GM12891 (cell line): ENCODE measurements at regions not wholly inside any gene's neighbourhood (a gene's known extent, or its start where the extent isn't known, plus 50 kb on each side); places are given as distances from the start of the nearest gene placed in this dataset.
A peak's percentile ranks its signal among the peaks of the same experiment; 100 is the strongest.

Experiments used
- DNase-seq: peaks from one replicate; pipeline ENCODE4 v3.0.0; 2011; ENCODE audit warnings: low spot score; ENCODE audit not compliant: insufficient read length
- FAIRE-seq: peaks from 2 replicates; lab custom pipeline; 2011; peaks lifted over from hg19 to GRCh38; lab: Jason Lieb, UNC
- PAX5 ChIP-seq: IDR thresholded peaks from 2 replicates; pipeline ENCODE4 v1.6.1; 2011; ENCODE audit warnings: low read length, moderate library complexity, mild to moderate bottlenecking; ENCODE audit not compliant: insufficient read depth, severe bottlenecking
- POLR2A ChIP-seq: IDR thresholded peaks from 2 replicates; pipeline ENCODE4 v1.6.1; 2011; ENCODE audit warnings: low read depth, low read length, control low read depth
- POLR2AphosphoS5 ChIP-seq: IDR thresholded peaks from 2 replicates; pipeline ENCODE4 v1.6.1; 2011; ENCODE audit warnings: low read depth, low read length, control low read depth
- POU2F2 ChIP-seq: IDR thresholded peaks from 2 replicates; pipeline ENCODE4 v1.6.1; 2011; ENCODE audit warnings: low read depth, mild to moderate bottlenecking, control low read depth, low read length, moderate library complexity
- SPI1 ChIP-seq: IDR thresholded peaks from 2 replicates; pipeline ENCODE4 v1.6.1; 2011; ENCODE audit warnings: low read depth, low read length, control low read depth
- TAF1 ChIP-seq: IDR thresholded peaks from 2 replicates; pipeline ENCODE4 v1.6.1; 2011; ENCODE audit warnings: low read depth, low read length, control low read depth

- no peak for DNase-seq
- no peak for FAIRE-seq
- TF ChIP-seq POLR2A: no peak
- TF ChIP-seq POLR2AphosphoS5: no peak
- no peak for TF ChIP-seq SPI1
- no peak for TF ChIP-seq POU2F2
- no peak for TF ChIP-seq PAX5
- no peak for TF ChIP-seq TAF1
Measured at GRCh38 chr14:86310611-86311010, 780.7 kb downstream of the FLRT2 start.

DNA sequence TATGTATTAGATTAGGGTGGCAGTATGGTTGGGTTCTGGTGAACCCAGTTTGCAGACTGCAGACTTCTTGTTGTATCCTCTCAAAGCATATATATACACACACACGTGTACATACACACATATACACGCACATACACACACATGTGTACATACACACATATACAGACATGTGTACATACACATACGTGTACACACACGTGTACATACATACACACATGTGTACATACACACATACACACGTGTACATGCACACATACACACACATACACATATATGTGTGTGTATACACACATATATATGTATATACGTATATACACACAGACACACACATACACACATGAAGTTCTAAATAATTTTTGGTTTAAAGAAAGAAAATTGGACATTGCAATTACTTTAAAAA, 780.2 kb downstream of the FLRT2 start:
- DNase-seq (no peak), FAIRE-seq (no peak)
- no peak for TF ChIP-seq SPI1
- TF ChIP-seq TAF1: no peak
- TF ChIP-seq POLR2A: no peak
- no peak for TF ChIP-seq POLR2AphosphoS5
- no peak for TF ChIP-seq PAX5
- TF ChIP-seq POU2F2: no peak

GRCh38 chr14:86305058-86305457, 775.1 kb downstream of the FLRT2 start:
- DNase-seq (no peak), FAIRE-seq (no peak)
- TF ChIP-seq POLR2AphosphoS5 (no peak), SPI1 (no peak), POLR2A (no peak), POU2F2 (no peak), PAX5 (no peak), TAF1 (no peak)

GRCh38 chr14:86299994-86300393, 770.0 kb downstream of the FLRT2 start:
- DNase-seq (no peak), FAIRE-seq (no peak)
- no peak for TF ChIP-seq PAX5
- TF ChIP-seq POLR2A: no peak
- TF ChIP-seq POU2F2: no peak
- TF ChIP-seq TAF1: no peak
- no peak for TF ChIP-seq POLR2AphosphoS5

DNA sequence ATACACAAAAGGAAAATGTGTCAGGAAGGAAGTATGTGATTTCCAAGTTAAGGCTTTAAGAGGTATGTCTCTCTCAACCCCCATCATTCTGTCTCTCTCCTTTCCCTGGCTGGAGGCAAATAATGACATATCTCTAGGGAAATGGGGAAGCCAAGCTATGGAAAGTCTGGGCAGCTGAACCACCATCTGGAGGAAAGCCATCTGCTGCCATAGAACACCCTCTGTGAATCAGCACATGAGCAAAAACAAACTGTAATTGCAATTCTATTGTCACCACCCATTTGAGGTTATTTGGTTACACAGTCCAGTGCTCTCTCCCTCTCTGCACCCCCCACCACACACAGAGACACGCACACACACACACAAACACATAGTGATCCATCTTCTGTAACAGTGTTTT, 766.2 kb downstream of the FLRT2 start:
- DNase-seq (no peak), FAIRE-seq (no peak)
- TF ChIP-seq SPI1 (no peak), POLR2AphosphoS5 (no peak), POU2F2 (no peak), TAF1 (no peak), POLR2A (no peak), PAX5 (no peak)

DNA sequence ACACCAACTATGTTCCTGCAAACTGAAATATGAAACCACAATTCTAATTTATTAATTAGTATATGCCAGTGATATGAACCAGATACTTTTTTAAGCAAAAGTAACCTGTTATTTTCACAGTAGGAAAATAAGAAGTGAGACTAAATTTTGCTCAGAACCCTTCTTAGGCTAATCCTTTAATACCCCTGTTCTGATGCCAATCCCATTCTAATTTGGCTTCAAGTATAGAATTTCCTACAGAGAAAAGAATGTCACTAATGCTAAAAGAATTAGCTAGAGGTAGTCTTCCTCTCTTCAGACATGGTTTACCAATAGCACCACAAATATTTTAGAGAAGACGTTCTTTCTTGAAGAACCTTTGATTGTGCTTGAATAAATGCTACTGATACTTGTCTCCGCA, 758.4 kb downstream of the FLRT2 start:
- FAIRE-seq: no peak
- no peak for DNase-seq
- no peak for TF ChIP-seq POLR2A

GRCh38 chr14:86279405-86279804, 749.5 kb downstream of the FLRT2 start:
- no peak for TF ChIP-seq PAX5
- TF ChIP-seq TAF1: no peak
- no peak for TF ChIP-seq POLR2A
- no peak for TF ChIP-seq POLR2AphosphoS5
- TF ChIP-seq POU2F2: no peak
- TF ChIP-seq SPI1: no peak
- no peak for DNase-seq

DNA sequence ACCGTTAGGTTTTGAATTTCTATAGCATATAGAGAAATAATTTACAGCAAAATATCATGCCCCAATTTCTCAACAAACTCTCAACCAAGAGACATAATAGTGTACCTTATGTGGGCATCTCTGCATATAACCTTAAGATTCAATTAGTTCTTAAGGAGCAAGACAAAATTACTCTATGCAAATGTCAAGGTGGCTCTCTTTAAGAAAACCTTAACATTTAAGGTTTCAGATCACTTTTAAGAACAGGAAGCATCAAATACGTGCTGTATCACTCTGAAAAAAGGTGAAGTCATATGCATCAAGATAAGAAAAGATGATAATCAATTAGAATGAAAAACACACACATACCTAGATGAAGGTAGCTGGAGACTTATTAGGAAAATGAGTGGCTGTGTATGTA, 728.0 kb downstream of the FLRT2 start:
- TF ChIP-seq POLR2AphosphoS5 (no peak), POLR2A (no peak), PAX5 (no peak), SPI1 (no peak), POU2F2 (no peak), TAF1 (no peak)
- FAIRE-seq (no peak), DNase-seq (no peak)

More at GRCh38 chr14:86279405-86279804, 749.5 kb downstream of the FLRT2 start:
- no peak for FAIRE-seq

DNA sequence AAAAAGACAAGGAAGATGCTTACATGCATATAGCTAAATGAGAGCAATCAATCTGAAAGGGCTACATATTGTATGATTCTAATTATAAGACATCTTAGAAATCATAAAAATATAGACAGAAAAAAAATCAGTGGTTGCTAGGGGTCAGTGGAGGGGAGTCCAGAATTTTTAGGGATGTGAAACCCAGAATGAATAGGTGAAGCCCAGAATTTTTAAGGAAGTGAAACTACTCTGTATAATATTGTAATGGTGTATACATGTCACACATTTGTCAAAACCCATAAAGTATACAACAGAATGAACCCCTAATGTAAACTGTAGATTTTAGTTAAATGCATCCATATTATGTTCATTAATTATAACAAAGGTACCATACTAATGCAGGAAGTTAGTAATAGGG, 713.2 kb downstream of the FLRT2 start:
- no peak for FAIRE-seq
- peak; percentile 2 for DNase-seq
- peak; percentile 95 for TF ChIP-seq SPI1
- no peak for TF ChIP-seq POLR2A

DNA sequence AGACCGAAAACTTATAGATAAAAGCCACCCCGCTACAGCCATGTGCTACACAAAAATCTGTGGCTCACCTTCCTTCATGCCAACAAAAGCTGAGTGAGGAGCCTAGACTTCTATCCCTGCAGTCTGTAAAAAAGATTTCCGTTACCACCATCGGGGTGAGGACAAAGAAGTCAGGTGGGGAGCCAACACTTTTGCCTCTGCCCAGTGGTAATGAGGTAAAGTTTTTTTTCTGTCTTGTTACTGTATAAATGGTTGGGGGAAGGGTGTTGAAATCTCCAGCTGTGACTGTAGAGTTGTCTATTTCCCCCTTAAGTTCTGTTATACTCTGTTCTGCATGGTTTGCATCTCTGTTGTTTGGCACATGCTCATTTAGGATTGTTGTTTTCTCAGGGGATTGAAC, 707.8 kb downstream of the FLRT2 start:
- FAIRE-seq: no peak
- DNase-seq: no peak
- no peak for TF ChIP-seq POU2F2
- no peak for TF ChIP-seq PAX5
- TF ChIP-seq POLR2AphosphoS5: no peak
- TF ChIP-seq POLR2A: no peak
- TF ChIP-seq SPI1: no peak
- TF ChIP-seq TAF1: no peak
